Astrocyte of the spinal cord (primary cell): ENCODE measurements at regions not wholly inside any gene's neighbourhood (a gene's known extent, or its start where the extent isn't known, plus 50 kb on each side); places are given as distances from the start of the nearest gene placed in this dataset.

Source experiments
- DNase-seq: peaks from one replicate; pipeline ENCODE4 v3.0.0; 2011; ENCODE audit warnings: low read depth, low spot score
- H3K4me3 ChIP-seq: 2 replicates; pipeline ENCODE4 v1.5.1; 2011; ENCODE audit warnings: low read depth, mild to moderate bottlenecking, low read length, moderate library complexity
- in situ Hi-C: cut with HindIII; loops from 2 replicates; pipeline ENCODE4 v1.10.0; 2017; ENCODE audit warnings: low sequenced_read_pairs
- TF ChIP-seq, protein P1 (sequence below): IDR thresholded peaks from 2 replicates; pipeline ENCODE4 v1.5.1; 2012; ENCODE audit warnings: low read depth, mild to moderate bottlenecking, low read length, inconsistent platforms

DNA sequence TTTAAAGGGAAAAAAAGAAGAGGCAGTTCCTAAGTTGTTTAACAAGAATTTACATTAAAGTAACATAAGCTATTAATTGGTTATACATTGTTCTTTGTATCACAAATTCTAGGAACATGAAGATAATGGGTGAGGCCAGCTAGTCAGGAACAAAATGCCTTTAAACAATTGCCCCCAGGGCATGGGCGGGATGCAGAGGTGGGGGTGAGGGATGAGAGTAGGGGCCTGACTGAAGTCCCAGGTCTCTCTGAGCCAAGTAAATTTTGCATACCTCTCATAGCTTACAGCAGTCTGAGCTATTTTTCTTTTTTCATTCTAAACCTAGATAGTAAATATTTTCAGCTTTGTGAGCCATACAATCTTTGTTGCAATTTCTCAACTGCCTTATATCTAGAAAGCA is 77.8 kb upstream of the RNU6-1 start:
- TF ChIP-seq, protein P1, sequence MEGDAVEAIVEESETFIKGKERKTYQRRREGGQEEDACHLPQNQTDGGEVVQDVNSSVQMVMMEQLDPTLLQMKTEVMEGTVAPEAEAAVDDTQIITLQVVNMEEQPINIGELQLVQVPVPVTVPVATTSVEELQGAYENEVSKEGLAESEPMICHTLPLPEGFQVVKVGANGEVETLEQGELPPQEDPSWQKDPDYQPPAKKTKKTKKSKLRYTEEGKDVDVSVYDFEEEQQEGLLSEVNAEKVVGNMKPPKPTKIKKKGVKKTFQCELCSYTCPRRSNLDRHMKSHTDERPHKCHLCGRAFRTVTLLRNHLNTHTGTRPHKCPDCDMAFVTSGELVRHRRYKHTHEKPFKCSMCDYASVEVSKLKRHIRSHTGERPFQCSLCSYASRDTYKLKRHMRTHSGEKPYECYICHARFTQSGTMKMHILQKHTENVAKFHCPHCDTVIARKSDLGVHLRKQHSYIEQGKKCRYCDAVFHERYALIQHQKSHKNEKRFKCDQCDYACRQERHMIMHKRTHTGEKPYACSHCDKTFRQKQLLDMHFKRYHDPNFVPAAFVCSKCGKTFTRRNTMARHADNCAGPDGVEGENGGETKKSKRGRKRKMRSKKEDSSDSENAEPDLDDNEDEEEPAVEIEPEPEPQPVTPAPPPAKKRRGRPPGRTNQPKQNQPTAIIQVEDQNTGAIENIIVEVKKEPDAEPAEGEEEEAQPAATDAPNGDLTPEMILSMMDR: no peak
- in situ Hi-C loops: no loop called here
- DNase-seq: no peak
- no peak overlapping the region for H3K4me3 ChIP-seq

DNA sequence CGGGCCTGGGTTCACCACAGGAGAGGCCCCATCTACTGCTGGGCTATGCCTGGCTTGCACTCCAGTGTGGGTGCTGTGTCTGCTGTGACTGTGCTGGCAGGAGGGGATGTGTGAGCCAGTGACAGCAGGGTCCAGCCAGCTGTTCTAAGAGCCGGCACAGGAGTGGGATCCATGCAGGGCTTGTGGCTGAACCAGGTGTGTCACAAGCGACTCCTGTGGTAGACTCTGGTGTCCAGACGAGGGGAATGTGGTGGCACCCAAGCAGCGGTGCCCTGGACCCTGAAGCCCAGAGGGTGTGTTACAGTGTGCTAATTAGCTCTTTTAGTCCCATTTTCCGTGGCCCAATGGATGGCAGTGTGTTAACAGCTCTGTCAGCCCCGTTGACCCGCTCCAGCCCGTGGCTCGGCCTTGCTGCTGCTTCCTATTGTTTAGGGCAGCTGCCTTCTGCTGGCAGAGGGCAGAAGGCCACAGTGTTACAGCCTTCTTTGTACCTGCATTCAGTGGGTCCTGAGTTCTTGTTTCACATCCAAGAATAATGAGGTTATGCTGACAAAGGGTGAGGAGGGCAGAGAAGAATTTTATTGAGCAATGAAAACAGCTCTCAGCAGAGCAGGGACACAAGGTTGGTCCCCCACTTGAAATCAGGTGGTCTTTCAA is 78.5 kb upstream of the RNU6-1 start:
- in situ Hi-C loops: no loop called here
- DNase-seq: no peak
- H3K4me3 ChIP-seq: no peak overlapping the region
- TF ChIP-seq, protein P1: no peak

DNA sequence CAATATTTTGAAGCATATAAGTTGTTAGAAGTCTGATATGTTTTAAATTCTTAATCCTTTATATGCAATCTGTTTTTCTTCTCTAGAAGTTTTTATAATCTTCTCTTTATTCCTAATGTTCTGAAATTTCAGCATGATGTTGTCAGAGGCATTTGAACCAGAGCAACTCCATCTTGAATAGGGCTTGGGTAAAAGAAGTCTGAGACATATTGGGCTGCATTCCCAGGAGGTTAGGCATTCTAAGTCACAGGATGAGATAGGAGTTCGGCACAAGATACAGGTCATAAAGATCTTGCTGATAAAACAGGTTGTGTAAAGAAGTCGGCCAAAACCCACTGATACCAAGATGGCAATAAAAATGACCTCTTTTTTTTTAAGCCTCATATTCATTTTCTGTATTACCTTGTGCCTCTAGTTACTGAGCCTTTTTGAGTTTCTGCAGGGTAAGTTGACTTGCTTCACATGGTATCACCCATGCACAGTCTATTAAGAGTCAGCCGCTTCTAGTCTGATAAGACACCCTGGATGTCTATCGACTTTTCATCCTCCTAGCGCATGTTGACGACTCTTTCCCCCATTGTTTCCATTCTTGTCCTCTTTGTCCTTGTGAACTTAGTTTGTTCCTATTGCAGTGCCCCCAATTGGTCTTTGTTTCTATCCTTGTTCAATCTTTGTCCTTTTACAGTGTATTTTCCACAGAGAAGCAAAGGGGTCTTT is 80.8 kb upstream of the RNU6-1 start:
- in situ Hi-C loops: no loop called here
- no peak overlapping the region for H3K4me3 ChIP-seq
- TF ChIP-seq, protein P1: no peak
- no peak for DNase-seq

DNA sequence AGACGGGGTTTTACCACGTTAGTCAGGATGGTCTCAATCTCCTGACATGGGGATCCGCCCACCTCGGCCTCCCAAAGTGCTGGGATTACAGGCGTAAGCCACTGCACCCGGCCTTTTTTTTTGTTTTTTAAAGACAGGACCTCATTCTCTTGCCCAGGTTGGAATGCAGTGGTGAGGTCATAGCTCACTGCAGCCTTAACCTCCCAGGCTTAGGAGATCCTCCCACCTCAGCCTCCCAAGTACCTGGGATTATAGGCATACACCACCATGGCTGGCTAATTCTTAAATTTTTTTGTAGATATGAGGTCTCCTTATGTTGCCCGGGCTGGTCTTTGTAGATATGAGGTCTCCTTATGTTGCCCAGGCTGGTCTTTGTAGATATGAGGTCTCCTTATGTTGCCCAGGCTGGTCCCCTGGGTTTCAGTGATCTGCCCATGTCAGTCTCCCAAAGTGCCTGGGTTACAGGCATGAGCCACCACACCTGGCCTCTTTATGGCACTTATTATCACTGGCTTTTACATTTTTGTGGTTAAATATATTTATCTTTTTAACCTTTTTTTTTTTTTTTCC is 82.3 kb upstream of the RNU6-1 start:
- no peak overlapping the region for H3K4me3 ChIP-seq
- TF ChIP-seq, protein P1: no peak
- no peak for DNase-seq
- in situ Hi-C loops: no loop called here

DNA sequence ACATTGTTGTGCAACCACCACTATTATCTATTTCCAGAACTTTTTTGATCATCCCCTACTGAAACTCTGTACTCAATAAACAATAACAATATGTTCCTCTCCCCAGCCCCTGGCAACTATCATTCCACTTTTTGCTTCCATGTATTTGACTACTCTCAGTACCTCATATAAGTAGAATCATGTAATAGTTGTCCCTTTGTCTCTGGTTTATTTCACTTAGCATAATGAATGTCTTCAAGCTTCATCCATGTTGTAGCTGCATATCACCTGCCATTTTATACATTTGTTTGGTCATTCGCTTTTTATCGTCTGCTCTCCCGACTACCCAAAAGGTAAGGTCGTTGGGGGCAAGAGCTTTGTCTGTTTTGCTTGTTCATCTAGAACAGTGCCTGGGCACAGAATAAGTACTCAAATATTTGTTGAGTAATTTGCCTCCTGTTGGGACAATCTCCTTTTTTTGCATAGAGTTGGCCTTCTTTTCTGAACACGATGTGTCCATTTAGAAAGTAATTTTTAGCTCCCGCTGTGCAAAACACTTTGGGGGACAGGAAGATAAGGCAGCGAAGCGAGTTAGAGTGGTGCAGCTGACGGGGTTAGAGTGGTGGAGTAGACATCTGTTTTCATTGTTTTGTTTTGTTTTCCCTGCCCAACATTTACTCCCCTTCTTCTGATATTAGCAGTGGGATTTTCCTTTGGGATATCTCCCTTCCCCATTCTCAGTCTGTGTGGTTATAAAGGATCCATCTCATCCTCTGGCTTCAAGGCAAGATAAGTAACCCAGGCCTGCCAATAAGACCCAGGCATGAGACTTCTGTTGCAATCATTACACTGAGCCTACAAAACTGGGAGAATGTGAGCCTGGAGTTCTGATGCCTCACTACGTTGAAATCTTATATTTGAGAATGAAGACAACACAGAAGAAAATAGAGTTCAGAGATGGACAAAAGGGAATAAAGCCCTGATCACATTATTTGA is 83.4 kb upstream of the RNU6-1 start:
- H3K4me3 ChIP-seq: no peak overlapping the region
- in situ Hi-C loops: no loop called here
- DNase-seq: no peak
- TF ChIP-seq, protein P1: no peak

DNA sequence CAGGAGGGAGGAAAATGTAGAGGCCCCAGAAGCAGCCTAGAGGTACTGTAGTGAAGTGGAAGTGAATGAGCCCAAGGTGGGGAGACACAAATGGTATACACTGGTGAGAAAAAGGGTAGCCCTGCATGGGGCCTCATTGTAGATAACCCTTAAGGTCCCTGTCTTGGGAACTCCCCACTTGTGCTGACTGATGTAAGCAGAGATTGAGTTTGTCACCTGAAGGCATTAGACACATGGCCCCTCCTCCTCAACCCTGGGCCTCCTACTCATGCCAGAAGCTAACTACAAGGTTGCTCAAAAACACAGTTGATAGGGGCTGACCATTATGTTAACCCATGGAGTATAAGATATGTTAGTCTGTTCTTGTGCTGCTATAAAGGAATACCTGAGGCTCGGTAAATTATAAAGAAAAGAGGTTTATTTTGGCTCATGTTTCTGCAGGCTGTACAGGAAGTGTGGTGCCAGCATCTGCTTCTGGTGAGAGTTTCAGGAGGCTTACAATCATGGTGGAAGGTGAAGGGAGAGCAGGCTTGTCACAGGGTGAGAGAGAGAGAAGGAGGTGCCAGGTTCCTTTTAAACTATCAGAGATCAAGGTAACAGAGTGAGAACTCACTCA is 84.6 kb upstream of the RNU6-1 start:
- H3K4me3 ChIP-seq: no peak overlapping the region
- TF ChIP-seq, protein P1: no peak
- in situ Hi-C loops: no loop called here
- DNase-seq: no peak
